Adrenal gland (tissue), 9 donors: ENCODE measurements at regions not wholly inside any gene's neighbourhood (a gene's known extent, or its start where the extent isn't known, plus 50 kb on each side); places are given as distances from the start of the nearest gene placed in this dataset.

Experiments used
- DNase-seq, 7 donors: peaks; one replicate each; pipeline ENCODE4 v3.0.0-alpha.2; 2019 to 2020
- H3K27ac ChIP-seq, 5 donors: fragments of 200-600 bp; sonication (generic) in 4 of 5; 1 replicate in 3 of 5; 2 replicates in 2 of 5; pipeline versions ENCODE4 v1.5.1 to v1.8.0; 2016 to 2020; ENCODE audit warnings: mild to moderate bottlenecking in 1 of 5
- H3K27me3 ChIP-seq: fragments of 200-600 bp; 2 replicates; pipeline ENCODE4 v1.8.0; 2021
- H3K36me3 ChIP-seq, 2 donors: fragments of 200-600 bp; replicated peaks in 1 of 2; 1 replicate in 1 of 2; 2 replicates in 1 of 2; pipeline versions ENCODE4 v1.5.1 to v1.8.0; 2018 to 2022
- H3K4me1 ChIP-seq, 2 donors: fragments of 200-600 bp; replicated peaks in 1 of 2; 1 replicate in 1 of 2; 2 replicates in 1 of 2; pipeline versions ENCODE4 v1.5.1 to v1.8.0; 2018 to 2021
- H3K4me3 ChIP-seq, 4 donors: fragments of 200-600 bp; sonication (generic) in 3 of 4; one replicate each; pipeline ENCODE4 v1.5.1; 2016 to 2018
- H3K9me3 ChIP-seq, 3 donors: fragments of 200-600 bp; sonication (generic) in 1 of 3; replicated peaks in 1 of 3; 1 replicate in 2 of 3; 2 replicates in 1 of 3; pipeline versions ENCODE4 v1.5.1 to v1.8.0; 2016 to 2021
- CTCF ChIP-seq, 6 experiments: fragments of 450-650 bp in 4 of 6; fragments of 200-600 bp in 2 of 6; sonication (generic) in 1 of 6; IDR thresholded peaks; 1 replicate in 5 of 6; 2 replicates in 1 of 6; pipeline versions ENCODE4 v1.5.1 to v1.8.0; 2016 to 2021; ENCODE audit warnings: antibody characterized with exemption in 6 of 6, mild to moderate bottlenecking in 2 of 6, moderate library complexity in 1 of 6
- POLR2A ChIP-seq, 2 donors: fragments of 450-650 bp; IDR thresholded peaks; one replicate each; pipeline ENCODE4 v1.6.1; 2017; ENCODE audit warnings: antibody characterized with exemption in 2 of 2, mild to moderate bottlenecking in 2 of 2, moderate library complexity in 1 of 2
- WGBS, 4 donors: extraction: QIAGEN DNeasy Blood & Tissue Kit in 2 of 4; methylation state at CpG; one replicate each; pipeline versions ENCODE4 v1.1.5 to v1.1.7; 2013 to 2017; 5-methylcytosine and 5-hydroxymethylcytosine counted together
- intact Hi-C, 2 donors: fragments of 100-400 bp; cut with DNase I; formaldehyde crosslinking; loops; one replicate each; pipeline versions ENCODE4 v1.14.1 to v1.15.0; 2022 to 2023
- donor health status: healthy with polysubstance abuse.
- donor health status: Bipolar disorder and iron deficiency.
- donor health status: DM: yes; HTN: yes; CAD: no.
- donor health status: DM: no; HTN: no; CAD: no.
- donor health status: DM: no; HTN: no; CAD: no.

- 57 to 78% (median 70%) methylated on average over 1 of the region's 1 CpG for WGBS, 4 donors
- Histone ChIP-seq H3K4me1 (no peaks in the 10 kb centered on the region), H3K36me3 (no peaks in the 10 kb centered on the region), H3K4me3 (no peak overlapping the region), H3K27ac (no peak overlapping the region), H3K27me3 (no peaks in the 10 kb centered on the region), H3K9me3 (no peaks in the 10 kb centered on the region)
- TF ChIP-seq POLR2A (IDR thresholded peaks at IDR 0.05): no peak
- no peak for TF ChIP-seq CTCF (IDR thresholded peaks at IDR 0.05)
- intact Hi-C loops: no loop called here
- DNase-seq: no peak
These were observed 55.8 kb downstream of the KCNE4 start for GRCh38 chr2:223107825-223108224.

- H3K9me3 ChIP-seq: no peaks in the 10 kb centered on the region
- intact Hi-C loops: no loop called here
- WGBS, 4 donors: 43 to 67% (median 49%) methylated on average over 5 of the region's 5 CpGs
- no peaks in the 10 kb centered on the region for H3K4me1 ChIP-seq
- no peaks in the 10 kb centered on the region for H3K36me3 ChIP-seq
- H3K27ac ChIP-seq: no peak overlapping the region
- no peak overlapping the region for H3K4me3 ChIP-seq
- no peak for DNase-seq
- TF ChIP-seq POLR2A (IDR thresholded peaks at IDR 0.05): no peak
- TF ChIP-seq CTCF (IDR thresholded peaks at IDR 0.05): no peak
- H3K27me3 ChIP-seq: no peaks in the 10 kb centered on the region
These were observed 56.5 kb downstream of the KCNE4 start for GRCh38 chr2:223108351-223109050.

GRCh38 chr2:223109341-223109740 is 57.4 kb downstream of the KCNE4 start:
- H3K4me3 ChIP-seq: no peak overlapping the region
- no peak for TF ChIP-seq POLR2A (IDR thresholded peaks at IDR 0.05)
- no peak for TF ChIP-seq CTCF (IDR thresholded peaks at IDR 0.05)
- no peaks in the 10 kb centered on the region for H3K36me3 ChIP-seq
- no peak for DNase-seq
- WGBS, 4 donors: 55 to 69% (median 63%) methylated on average over 3 of the region's 3 CpGs
- no peaks in the 10 kb centered on the region for H3K4me1 ChIP-seq
- H3K9me3 ChIP-seq: no peaks in the 10 kb centered on the region
- no peaks in the 10 kb centered on the region for H3K27me3 ChIP-seq
- intact Hi-C loops: no loop called here
- H3K27ac ChIP-seq: no peak overlapping the region

DNA sequence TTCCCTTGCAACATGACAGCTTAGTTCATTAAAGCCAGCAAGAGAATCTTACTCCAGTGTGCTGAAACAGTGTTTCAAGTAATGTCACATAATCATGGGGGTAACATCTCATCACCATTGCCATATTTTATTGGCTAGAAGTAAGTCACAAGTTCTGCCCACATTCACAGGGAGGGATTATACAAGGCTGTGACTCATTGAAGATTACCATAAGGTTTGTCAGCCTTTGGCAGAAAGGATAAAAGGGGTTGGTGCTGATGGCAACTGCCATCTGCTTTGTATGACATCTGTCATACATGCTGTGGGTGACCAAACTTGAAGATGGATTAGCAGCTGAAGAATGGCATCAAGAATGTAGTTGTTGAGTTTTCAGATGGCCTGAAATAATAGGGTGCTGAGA is 61.2 kb downstream of the KCNE4 start:
- H3K27me3 ChIP-seq: no peaks in the 10 kb centered on the region
- H3K36me3 ChIP-seq: no peaks in the 10 kb centered on the region
- DNase-seq: no peak
- H3K27ac ChIP-seq: no peak overlapping the region
- no peaks in the 10 kb centered on the region for H3K4me1 ChIP-seq
- H3K9me3 ChIP-seq: no peaks in the 10 kb centered on the region
- intact Hi-C loops: no loop called here
- no peak overlapping the region for H3K4me3 ChIP-seq
- TF ChIP-seq POLR2A (IDR thresholded peaks at IDR 0.05) (no peak), CTCF (IDR thresholded peaks at IDR 0.05) (no peak)
